SK-N-SH treated with all-trans-retinoic acid at 6 μM for 48 hours (cell line): ENCODE measurements at regions not wholly inside any gene's neighbourhood (a gene's known extent, or its start where the extent isn't known, plus 50 kb on each side); places are given as distances from the start of the nearest gene placed in this dataset.

Experiments used
- CSDC2 ChIP-seq: fragments of 250-450 bp; sonication (Bioruptor Pico); IDR thresholded peaks from 2 replicates; pipeline ENCODE4 v1.5.0; 2020; ENCODE audit warnings: mild to moderate bottlenecking, moderate library complexity
- ESRRG ChIP-seq: fragments of 250-450 bp; sonication (Bioruptor Pico); IDR thresholded peaks from 2 replicates; pipeline ENCODE4 v1.6.1; 2021; ENCODE audit warnings: mild to moderate bottlenecking
- POU6F1 ChIP-seq: fragments of 250-450 bp; sonication (Bioruptor Pico); IDR thresholded peaks from 2 replicates; pipeline ENCODE4 v1.8.0; 2021; ENCODE audit warnings: low read depth, mild to moderate bottlenecking, moderate library complexity, borderline replicate concordance
- SNAI2 ChIP-seq: fragments of 250-450 bp; sonication (Bioruptor Pico); IDR thresholded peaks from 2 replicates; pipeline ENCODE4 v1.5.0; 2020; ENCODE audit warnings: mild to moderate bottlenecking, moderate library complexity
- TCF4 ChIP-seq: fragments of 250-450 bp; sonication (Bioruptor Pico); IDR thresholded peaks from 2 replicates; pipeline ENCODE4 v1.8.0; 2021; ENCODE audit warnings: mild to moderate bottlenecking, moderate library complexity, borderline replicate concordance
- ZFP3 ChIP-seq: fragments of 250-450 bp; sonication (Bioruptor Pico); IDR thresholded peaks from 2 replicates; pipeline ENCODE4 v1.5.0; 2020; ENCODE audit warnings: mild to moderate bottlenecking, moderate library complexity
- ZNF565 ChIP-seq: fragments of 450-650 bp; formaldehyde crosslinking; conservative IDR thresholded peaks from 2 replicates; pipeline ENCODE4 v1.5.0; 2020; ENCODE audit warnings: low read depth, mild to moderate bottlenecking, moderate library complexity
- ZNF70 ChIP-seq: fragments of 450-650 bp; formaldehyde crosslinking; IDR thresholded peaks from 2 replicates; pipeline ENCODE4 v1.5.0; 2020; ENCODE audit warnings: mild to moderate bottlenecking, moderate library complexity

GRCh38 chr6:169839029-169839481 is 87.6 kb downstream of the ERMARD start:
- TF ChIP-seq ZFP3 (CRISPR knock-in tag) (no peak), POU6F1 (CRISPR knock-in tag) (no peak), ESRRG (CRISPR knock-in tag) (no peak), ZNF565 (CRISPR knock-in tag) (no peak), TCF4 (no peak), CSDC2 (CRISPR knock-in tag) (no peak), ZNF70 (no peak), SNAI2 (no peak)
